Activated naive CD4-positive, alpha-beta T cell treated with anti-CD3 and anti-CD28 coated beads, Interleukin-2, amount 50 U/mL, for 72 hours (primary cell): ENCODE measurements at regions not wholly inside any gene's neighbourhood (a gene's known extent, or its start where the extent isn't known, plus 50 kb on each side); places are given as distances from the start of the nearest gene placed in this dataset.

Experiments
- ATAC-seq, 2 donors: fragments of 150-1000 bp; cut with Tn5 transposase; 2 replicates each; pipeline ENCODE4 v1.10.0; 2021; ENCODE audit warnings: mild to moderate bottlenecking in 2 of 2, moderate library complexity in 2 of 2
- DNase-seq, 2 donors: peaks; one replicate each; pipeline ENCODE4 v3.0.0; 2021 to 2022; ENCODE audit warnings: low spot score in 2 of 2
- H3K27ac Mint-ChIP-seq, 2 donors: one replicate each; pipeline ENCODE4 v1.8.0; 2022; ENCODE audit warnings: mild to moderate bottlenecking in 2 of 2, mixed read lengths in 2 of 2
- H3K36me3 Mint-ChIP-seq, 2 donors: one replicate each; pipeline ENCODE4 v1.8.0; 2022; ENCODE audit warnings: mixed read lengths in 2 of 2
- H3K9me3 Mint-ChIP-seq, 2 donors: one replicate each; pipeline ENCODE4 v1.8.0; 2022; ENCODE audit warnings: mixed read lengths in 2 of 2

- H3K36me3 Mint-ChIP-seq = no peaks in the 10 kb centered on the region
- no peak overlapping the region for H3K27ac Mint-ChIP-seq
- ATAC-seq (no peak), DNase-seq (no peak)
- no peaks in the 10 kb centered on the region for H3K9me3 Mint-ChIP-seq
Measured at GRCh38 chr9:75633451-75634057, 256.9 kb upstream of the PCSK5 start.

GRCh38 chr9:75636427-75637045 is 253.9 kb upstream of the PCSK5 start:
- no peak for DNase-seq
- Mint-ChIP-seq H3K36me3 (no peaks in the 10 kb centered on the region), H3K27ac (no peak overlapping the region), H3K9me3 (no peaks in the 10 kb centered on the region)
- ATAC-seq = peak in 1 of 2 donors; percentile 67

- DNase-seq = no peak
- no peaks in the 10 kb centered on the region for H3K9me3 Mint-ChIP-seq
- ATAC-seq = no peak
- no peaks in the 10 kb centered on the region for H3K36me3 Mint-ChIP-seq
- H3K27ac Mint-ChIP-seq = no peak overlapping the region
Measured at GRCh38 chr9:75639971-75640610, 250.4 kb upstream of the PCSK5 start.

- no peak for ATAC-seq
- H3K36me3 Mint-ChIP-seq = no peaks in the 10 kb centered on the region
- H3K27ac Mint-ChIP-seq = no peak overlapping the region
- no peak for DNase-seq
- H3K9me3 Mint-ChIP-seq = no peaks in the 10 kb centered on the region
Measured at GRCh38 chr9:75642522-75642921, 248.0 kb upstream of the PCSK5 start.

GRCh38 chr9:75644649-75645048 is 245.8 kb upstream of the PCSK5 start:
- Mint-ChIP-seq H3K27ac (no peak overlapping the region), H3K36me3 (no peaks in the 10 kb centered on the region), H3K9me3 (no peaks in the 10 kb centered on the region)
- DNase-seq (no peak), ATAC-seq (no peak)

GRCh38 chr9:75648034-75648433 is 242.4 kb upstream of the PCSK5 start:
- no peaks in the 10 kb centered on the region for H3K9me3 Mint-ChIP-seq

GRCh38 chr9:75649060-75649459 is 241.4 kb upstream of the PCSK5 start:
- Mint-ChIP-seq H3K27ac (no peak overlapping the region), H3K9me3 (no peaks in the 10 kb centered on the region), H3K36me3 (no peaks in the 10 kb centered on the region)
- no peak for ATAC-seq
- no peak for DNase-seq

More at GRCh38 chr9:75648034-75648433, 242.4 kb upstream of the PCSK5 start:
- Mint-ChIP-seq H3K27ac (no peak overlapping the region), H3K36me3 (no peaks in the 10 kb centered on the region)
- DNase-seq (no peak), ATAC-seq (no peak)

- DNase-seq (no peak), ATAC-seq (no peak)
- no peaks in the 10 kb centered on the region for H3K36me3 Mint-ChIP-seq
- H3K27ac Mint-ChIP-seq = no peak overlapping the region
- H3K9me3 Mint-ChIP-seq = no peaks in the 10 kb centered on the region
Measured at GRCh38 chr9:75651709-75652108, 238.8 kb upstream of the PCSK5 start.

- ATAC-seq (no peak), DNase-seq (no peak)
- H3K27ac Mint-ChIP-seq = no peak overlapping the region
- no peaks in the 10 kb centered on the region for H3K9me3 Mint-ChIP-seq
- H3K36me3 Mint-ChIP-seq = no peaks in the 10 kb centered on the region
Measured at GRCh38 chr9:75653335-75653734, 237.1 kb upstream of the PCSK5 start.

GRCh38 chr9:75653750-75654149 is 236.7 kb upstream of the PCSK5 start:
- no peak overlapping the region for H3K27ac Mint-ChIP-seq
- no peak for DNase-seq
- no peak for ATAC-seq
- H3K9me3 Mint-ChIP-seq = no peaks in the 10 kb centered on the region
- no peaks in the 10 kb centered on the region for H3K36me3 Mint-ChIP-seq

GRCh38 chr9:75657015-75657414 is 233.5 kb upstream of the PCSK5 start:
- DNase-seq = no peak
- Mint-ChIP-seq H3K27ac (no peak overlapping the region), H3K36me3 (no peaks in the 10 kb centered on the region), H3K9me3 (peaks cover 0 to 4% of the 10 kb centered on the region in 2 donors)
- ATAC-seq = no peak

- Mint-ChIP-seq H3K9me3 (peaks cover 0 to 4% of the 10 kb centered on the region in 2 donors), H3K27ac (no peak overlapping the region), H3K36me3 (no peaks in the 10 kb centered on the region)
- ATAC-seq (no peak), DNase-seq (no peak)
Measured at GRCh38 chr9:75658301-75658905, 232.1 kb upstream of the PCSK5 start.

GRCh38 chr9:75664597-75664996 is 225.9 kb upstream of the PCSK5 start:
- ATAC-seq = no peak
- no peak for DNase-seq
- Mint-ChIP-seq H3K36me3 (no peaks in the 10 kb centered on the region), H3K9me3 (peaks cover 0 to 2% of the 10 kb centered on the region in 2 donors), H3K27ac (no peak overlapping the region)

- ATAC-seq = no peak
Measured at GRCh38 chr9:75666856-75667554, 223.5 kb upstream of the PCSK5 start.

GRCh38 chr9:75669721-75670120 is 220.8 kb upstream of the PCSK5 start:
- no peaks in the 10 kb centered on the region for H3K36me3 Mint-ChIP-seq
- no peaks in the 10 kb centered on the region for H3K9me3 Mint-ChIP-seq
- no peak for DNase-seq
- H3K27ac Mint-ChIP-seq = no peak overlapping the region
- no peak for ATAC-seq

More at GRCh38 chr9:75666856-75667554, 223.5 kb upstream of the PCSK5 start:
- Mint-ChIP-seq H3K9me3 (no peaks in the 10 kb centered on the region), H3K27ac (no peak overlapping the region), H3K36me3 (no peaks in the 10 kb centered on the region)
- DNase-seq = no peak

- ATAC-seq (no peak), DNase-seq (no peak)
- H3K27ac Mint-ChIP-seq = no peak overlapping the region
- no peaks in the 10 kb centered on the region for H3K36me3 Mint-ChIP-seq
- H3K9me3 Mint-ChIP-seq = no peaks in the 10 kb centered on the region
Measured at GRCh38 chr9:75671354-75671753, 219.1 kb upstream of the PCSK5 start.

- Mint-ChIP-seq H3K27ac (no peak overlapping the region), H3K9me3 (no peaks in the 10 kb centered on the region), H3K36me3 (no peaks in the 10 kb centered on the region)
- DNase-seq (no peak), ATAC-seq (peak in 1 of 2 donors; percentile 80)
Measured at GRCh38 chr9:75672478-75672877, 218.0 kb upstream of the PCSK5 start.
